ENCODE measurements at regions not wholly inside any gene's neighbourhood (a gene's known extent, or its start where the extent isn't known, plus 50 kb on each side); places are given as distances from the start of the nearest gene placed in this dataset.
A peak's percentile ranks its signal among the peaks of the same experiment; 100 is the strongest.

DNA sequence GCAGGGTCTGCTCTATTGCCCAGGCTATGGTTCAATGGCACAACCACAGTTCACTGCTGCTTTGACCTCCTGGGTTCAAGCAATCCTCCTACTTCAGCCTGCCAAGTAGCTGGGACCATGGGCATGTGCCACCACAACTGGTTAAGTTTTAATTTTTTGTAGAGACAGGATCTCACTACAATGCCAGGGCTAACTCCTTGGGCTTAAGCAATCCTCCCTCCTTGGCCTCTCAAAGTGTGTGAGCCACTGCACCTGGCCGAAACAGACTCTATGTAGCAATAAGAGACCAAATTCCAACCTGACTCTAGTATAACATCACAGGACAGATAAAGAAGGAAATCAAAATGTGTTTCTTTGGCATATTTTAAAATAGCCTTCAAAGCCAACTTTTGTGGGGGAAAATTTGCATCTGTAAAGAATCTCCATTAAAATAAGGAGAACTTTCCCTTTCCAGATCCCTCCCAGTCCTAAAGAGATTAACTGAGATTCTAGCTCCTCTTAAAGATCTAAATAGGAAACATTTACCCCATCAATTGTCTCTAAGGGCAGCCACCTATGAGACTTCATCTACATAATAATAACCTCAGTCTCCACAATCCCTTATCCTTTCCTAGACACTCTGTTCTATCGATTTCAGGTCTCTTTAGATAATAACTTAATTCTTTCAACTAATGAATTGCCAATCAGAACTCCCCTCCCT is 94.7 kb upstream of the PLCB4 start:
- Histone ChIP-seq H3K4me2 (no peak overlapping the region), H3K9me2 (ENCODE audit: insufficient read depth) (peaks cover 13% of the 10 kb centered on the region), H3K27ac (ENCODE audit: low read depth) (peak overlapping the region; percentile 47; the same call in 1 of the 2 replicates), H2AFZ (no peak overlapping the region), H3K27me3 (ENCODE audit: insufficient read depth) (no peaks in the 10 kb centered on the region), H3K4me1 (ENCODE audit: insufficient read depth) (0 out of 2 replicates have a peak, but pooled peaks cover 7% of the 10 kb centered on the region), H4K20me1 (replicated peaks; ENCODE audit: insufficient read depth) (no peaks in the 10 kb centered on the region), H3K36me3 (ENCODE audit: insufficient read depth) (no peaks in the 10 kb centered on the region), H3F3A (replicated peaks; ENCODE audit: low read depth) (no peaks in the 10 kb centered on the region), H3K79me2 (replicated peaks; ENCODE audit: insufficient read depth) (no peaks in the 10 kb centered on the region), H3K4me3 (no peak overlapping the region)
- H3K4me1 Mint-ChIP-seq, result peaks cover 17% of the 10 kb centered on the region
- no peaks in the 10 kb centered on the region for H3K36me3 Mint-ChIP-seq (ENCODE audit: low read depth)
- ATAC-seq (peak; percentile 61), DNase-seq (ENCODE audit: low spot score) (peak; percentile 29)
- no peaks in the 10 kb centered on the region for H3K27me3 Mint-ChIP-seq (ENCODE audit: insufficient read depth, low read depth, poor library complexity)
- H3K4me3 Mint-ChIP-seq, result no peak overlapping the region
- TF ChIP-seq NANOG (IDR thresholded peaks at IDR 0.05; ENCODE audit: borderline replicate concordance) (0 out of 2 replicates have a peak, but pooled peaks have one; percentile 13), STAT1 (IDR thresholded peaks at IDR 0.05; ENCODE audit: unreplicated experiment) (no peak), EZH2 (IDR thresholded peaks at IDR 0.05; ENCODE audit: low read depth, unreplicated experiment) (no peak), ZNF331 (CRISPR knock-in tag; IDR thresholded peaks at IDR 0.05; ENCODE audit: low read depth) (no peak)
- TF ChIP-seq, protein P1, sequence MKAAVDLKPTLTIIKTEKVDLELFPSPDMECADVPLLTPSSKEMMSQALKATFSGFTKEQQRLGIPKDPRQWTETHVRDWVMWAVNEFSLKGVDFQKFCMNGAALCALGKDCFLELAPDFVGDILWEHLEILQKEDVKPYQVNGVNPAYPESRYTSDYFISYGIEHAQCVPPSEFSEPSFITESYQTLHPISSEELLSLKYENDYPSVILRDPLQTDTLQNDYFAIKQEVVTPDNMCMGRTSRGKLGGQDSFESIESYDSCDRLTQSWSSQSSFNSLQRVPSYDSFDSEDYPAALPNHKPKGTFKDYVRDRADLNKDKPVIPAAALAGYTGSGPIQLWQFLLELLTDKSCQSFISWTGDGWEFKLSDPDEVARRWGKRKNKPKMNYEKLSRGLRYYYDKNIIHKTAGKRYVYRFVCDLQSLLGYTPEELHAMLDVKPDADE (IDR thresholded peaks at IDR 0.05), result no peak
- TF ChIP-seq, protein P2, sequence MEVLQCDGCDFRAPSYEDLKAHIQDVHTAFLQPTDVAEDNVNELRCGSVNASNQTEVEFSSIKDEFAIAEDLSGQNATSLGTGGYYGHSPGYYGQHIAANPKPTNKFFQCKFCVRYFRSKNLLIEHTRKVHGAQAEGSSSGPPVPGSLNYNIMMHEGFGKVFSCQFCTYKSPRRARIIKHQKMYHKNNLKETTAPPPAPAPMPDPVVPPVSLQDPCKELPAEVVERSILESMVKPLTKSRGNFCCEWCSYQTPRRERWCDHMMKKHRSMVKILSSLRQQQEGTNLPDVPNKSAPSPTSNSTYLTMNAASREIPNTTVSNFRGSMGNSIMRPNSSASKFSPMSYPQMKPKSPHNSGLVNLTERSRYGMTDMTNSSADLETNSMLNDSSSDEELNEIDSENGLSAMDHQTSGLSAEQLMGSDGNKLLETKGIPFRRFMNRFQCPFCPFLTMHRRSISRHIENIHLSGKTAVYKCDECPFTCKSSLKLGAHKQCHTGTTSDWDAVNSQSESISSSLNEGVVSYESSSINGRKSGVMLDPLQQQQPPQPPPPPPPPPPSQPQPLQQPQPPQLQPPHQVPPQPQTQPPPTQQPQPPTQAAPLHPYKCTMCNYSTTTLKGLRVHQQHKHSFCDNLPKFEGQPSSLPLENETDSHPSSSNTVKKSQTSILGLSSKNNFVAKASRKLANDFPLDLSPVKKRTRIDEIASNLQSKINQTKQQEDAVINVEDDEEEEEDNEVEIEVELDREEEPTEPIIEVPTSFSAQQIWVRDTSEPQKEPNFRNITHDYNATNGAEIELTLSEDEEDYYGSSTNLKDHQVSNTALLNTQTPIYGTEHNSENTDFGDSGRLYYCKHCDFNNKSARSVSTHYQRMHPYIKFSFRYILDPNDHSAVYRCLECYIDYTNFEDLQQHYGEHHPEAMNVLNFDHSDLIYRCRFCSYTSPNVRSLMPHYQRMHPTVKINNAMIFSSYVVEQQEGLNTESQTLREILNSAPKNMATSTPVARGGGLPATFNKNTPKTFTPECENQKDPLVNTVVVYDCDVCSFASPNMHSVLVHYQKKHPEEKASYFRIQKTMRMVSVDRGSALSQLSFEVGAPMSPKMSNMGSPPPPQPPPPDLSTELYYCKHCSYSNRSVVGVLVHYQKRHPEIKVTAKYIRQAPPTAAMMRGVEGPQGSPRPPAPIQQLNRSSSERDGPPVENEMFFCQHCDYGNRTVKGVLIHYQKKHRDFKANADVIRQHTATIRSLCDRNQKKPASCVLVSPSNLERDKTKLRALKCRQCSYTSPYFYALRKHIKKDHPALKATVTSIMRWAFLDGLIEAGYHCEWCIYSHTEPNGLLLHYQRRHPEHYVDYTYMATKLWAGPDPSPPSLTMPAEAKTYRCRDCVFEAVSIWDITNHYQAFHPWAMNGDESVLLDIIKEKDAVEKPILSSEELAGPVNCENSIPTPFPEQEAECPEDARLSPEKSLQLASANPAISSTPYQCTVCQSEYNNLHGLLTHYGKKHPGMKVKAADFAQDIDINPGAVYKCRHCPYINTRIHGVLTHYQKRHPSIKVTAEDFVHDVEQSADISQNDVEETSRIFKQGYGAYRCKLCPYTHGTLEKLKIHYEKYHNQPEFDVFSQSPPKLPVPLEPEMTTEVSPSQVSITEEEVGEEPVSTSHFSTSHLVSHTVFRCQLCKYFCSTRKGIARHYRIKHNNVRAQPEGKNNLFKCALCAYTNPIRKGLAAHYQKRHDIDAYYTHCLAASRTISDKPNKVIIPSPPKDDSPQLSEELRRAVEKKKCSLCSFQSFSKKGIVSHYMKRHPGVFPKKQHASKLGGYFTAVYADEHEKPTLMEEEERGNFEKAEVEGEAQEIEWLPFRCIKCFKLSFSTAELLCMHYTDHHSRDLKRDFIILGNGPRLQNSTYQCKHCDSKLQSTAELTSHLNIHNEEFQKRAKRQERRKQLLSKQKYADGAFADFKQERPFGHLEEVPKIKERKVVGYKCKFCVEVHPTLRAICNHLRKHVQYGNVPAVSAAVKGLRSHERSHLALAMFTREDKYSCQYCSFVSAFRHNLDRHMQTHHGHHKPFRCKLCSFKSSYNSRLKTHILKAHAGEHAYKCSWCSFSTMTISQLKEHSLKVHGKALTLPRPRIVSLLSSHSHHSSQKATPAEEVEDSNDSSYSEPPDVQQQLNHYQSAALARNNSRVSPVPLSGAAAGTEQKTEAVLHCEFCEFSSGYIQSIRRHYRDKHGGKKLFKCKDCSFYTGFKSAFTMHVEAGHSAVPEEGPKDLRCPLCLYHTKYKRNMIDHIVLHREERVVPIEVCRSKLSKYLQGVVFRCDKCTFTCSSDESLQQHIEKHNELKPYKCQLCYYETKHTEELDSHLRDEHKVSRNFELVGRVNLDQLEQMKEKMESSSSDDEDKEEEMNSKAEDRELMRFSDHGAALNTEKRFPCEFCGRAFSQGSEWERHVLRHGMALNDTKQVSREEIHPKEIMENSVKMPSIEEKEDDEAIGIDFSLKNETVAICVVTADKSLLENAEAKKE (CRISPR knock-in tag; IDR thresholded peaks at IDR 0.05), result peak; percentile 10; the same call in 1 of the 2 replicates
- no peak overlapping the region for H3K27ac Mint-ChIP-seq
- H3K9me3 Mint-ChIP-seq, result no peaks in the 10 kb centered on the region

Measured in GM23338 (cell line).